ENCODE measurements at regions not wholly inside any gene's neighbourhood (a gene's known extent, or its start where the extent isn't known, plus 50 kb on each side); places are given as distances from the start of the nearest gene placed in this dataset.

DNA sequence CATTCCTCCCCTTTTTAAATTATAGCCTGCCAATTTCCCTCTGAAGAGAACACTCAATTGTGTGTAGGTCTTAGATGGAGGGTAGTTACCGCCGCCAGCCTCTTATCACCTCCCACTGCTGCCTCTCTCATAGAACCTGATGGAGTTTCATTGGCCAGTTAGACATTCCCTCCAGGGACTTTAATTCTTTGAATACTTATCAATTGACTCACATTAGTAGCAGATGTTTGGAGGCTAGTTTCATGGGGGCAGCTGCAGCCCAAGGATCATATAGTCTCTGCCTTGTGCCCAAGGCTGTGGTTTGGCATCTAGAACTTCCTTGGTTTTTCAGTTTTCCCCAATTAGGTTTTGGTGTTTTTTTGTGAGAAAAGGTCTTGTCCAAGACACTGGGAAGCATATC is 318.9 kb upstream of the HTR2A start:
- Histone ChIP-seq H3K4me3 (no peak overlapping the region), H3K9me3 (replicated peaks) (no peaks in the 10 kb centered on the region), H3K27me3 (ENCODE audit: low read depth) (no peaks in the 10 kb centered on the region), H3K36me3 (no peaks in the 10 kb centered on the region), H3K27ac (replicated peaks) (no peak overlapping the region), H3K4me1 (no peaks in the 10 kb centered on the region)
- no peak for DNase-seq
- intact Hi-C loops (cut with micrococcal nuclease): no loop called here
- TF ChIP-seq, protein P1, sequence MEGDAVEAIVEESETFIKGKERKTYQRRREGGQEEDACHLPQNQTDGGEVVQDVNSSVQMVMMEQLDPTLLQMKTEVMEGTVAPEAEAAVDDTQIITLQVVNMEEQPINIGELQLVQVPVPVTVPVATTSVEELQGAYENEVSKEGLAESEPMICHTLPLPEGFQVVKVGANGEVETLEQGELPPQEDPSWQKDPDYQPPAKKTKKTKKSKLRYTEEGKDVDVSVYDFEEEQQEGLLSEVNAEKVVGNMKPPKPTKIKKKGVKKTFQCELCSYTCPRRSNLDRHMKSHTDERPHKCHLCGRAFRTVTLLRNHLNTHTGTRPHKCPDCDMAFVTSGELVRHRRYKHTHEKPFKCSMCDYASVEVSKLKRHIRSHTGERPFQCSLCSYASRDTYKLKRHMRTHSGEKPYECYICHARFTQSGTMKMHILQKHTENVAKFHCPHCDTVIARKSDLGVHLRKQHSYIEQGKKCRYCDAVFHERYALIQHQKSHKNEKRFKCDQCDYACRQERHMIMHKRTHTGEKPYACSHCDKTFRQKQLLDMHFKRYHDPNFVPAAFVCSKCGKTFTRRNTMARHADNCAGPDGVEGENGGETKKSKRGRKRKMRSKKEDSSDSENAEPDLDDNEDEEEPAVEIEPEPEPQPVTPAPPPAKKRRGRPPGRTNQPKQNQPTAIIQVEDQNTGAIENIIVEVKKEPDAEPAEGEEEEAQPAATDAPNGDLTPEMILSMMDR (IDR thresholded peaks at IDR 0.05; ENCODE audit: borderline replicate concordance): no peak

DNA sequence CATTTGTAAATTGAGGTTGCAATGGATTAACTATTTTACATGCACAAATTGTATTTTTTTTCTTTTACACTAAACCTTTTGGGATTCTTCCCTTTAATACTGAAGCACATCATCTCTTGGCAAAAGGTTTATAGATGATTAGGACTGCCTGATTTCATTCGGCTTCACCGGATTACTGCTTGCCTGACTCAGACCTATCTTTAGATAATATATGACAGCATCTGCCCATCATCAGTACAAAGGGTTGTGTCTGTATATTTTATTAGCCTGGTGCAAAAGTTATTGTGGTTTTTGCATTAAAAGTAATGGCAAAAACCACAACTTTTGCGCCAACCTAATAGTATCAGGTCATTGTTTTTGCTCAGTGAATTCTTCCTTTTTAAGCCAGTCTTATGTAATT is 316.2 kb upstream of the HTR2A start:
- intact Hi-C loops (cut with micrococcal nuclease): no loop called here
- no peaks in the 10 kb centered on the region for H3K9me3 ChIP-seq (replicated peaks)
- H3K36me3 ChIP-seq: no peaks in the 10 kb centered on the region
- H3K27ac ChIP-seq (replicated peaks): no peak overlapping the region
- no peaks in the 10 kb centered on the region for H3K27me3 ChIP-seq (ENCODE audit: low read depth)
- TF ChIP-seq, protein P1 (IDR thresholded peaks at IDR 0.05; ENCODE audit: borderline replicate concordance): no peak
- DNase-seq: no peak
- no peaks in the 10 kb centered on the region for H3K4me1 ChIP-seq
- no peak overlapping the region for H3K4me3 ChIP-seq

DNA sequence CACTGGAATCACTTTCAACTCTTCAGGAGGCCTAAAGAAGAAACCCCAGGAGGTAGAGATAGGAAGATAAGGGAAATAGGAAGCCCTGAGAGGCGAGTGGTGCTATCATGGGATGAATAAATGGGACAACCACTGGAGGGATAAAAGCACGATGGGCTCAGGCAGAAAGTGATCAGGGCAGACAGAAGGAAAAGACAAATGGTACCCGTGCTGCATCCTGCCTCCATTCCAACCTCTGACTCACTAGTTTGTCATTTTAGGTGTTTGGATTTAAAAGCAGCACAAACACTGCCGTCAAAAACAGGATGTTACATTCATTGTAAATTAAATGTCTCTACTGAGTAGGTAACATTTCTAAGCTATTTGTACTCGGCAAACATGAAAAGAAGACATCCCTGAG is 314.3 kb upstream of the HTR2A start:
- intact Hi-C loops (cut with micrococcal nuclease): no loop called here
- Histone ChIP-seq H3K4me1 (no peaks in the 10 kb centered on the region), H3K36me3 (no peaks in the 10 kb centered on the region), H3K27ac (replicated peaks) (no peak overlapping the region), H3K27me3 (ENCODE audit: low read depth) (no peaks in the 10 kb centered on the region), H3K4me3 (no peak overlapping the region), H3K9me3 (replicated peaks) (no peaks in the 10 kb centered on the region)
- DNase-seq: no peak
- TF ChIP-seq, protein P1 (IDR thresholded peaks at IDR 0.05; ENCODE audit: borderline replicate concordance): no peak

DNA sequence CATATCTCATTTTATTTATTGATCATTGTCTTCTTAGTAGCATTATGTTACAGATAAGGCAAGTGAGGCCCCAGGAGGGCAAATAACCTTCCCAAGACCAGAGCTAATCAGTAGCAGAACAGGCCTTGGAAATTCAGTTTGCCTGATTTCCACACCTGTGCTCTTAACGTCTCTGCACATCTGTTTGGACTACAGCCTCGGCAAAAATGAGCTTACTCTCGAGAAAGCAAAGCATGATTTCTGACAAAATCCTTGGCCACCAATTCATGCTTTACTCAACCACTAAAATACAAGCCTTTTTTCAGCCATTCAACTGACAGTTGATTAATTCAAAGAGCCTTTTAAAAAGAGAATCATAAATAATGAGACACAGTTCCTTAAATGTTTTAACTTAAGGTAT is 309.3 kb upstream of the HTR2A start:
- TF ChIP-seq, protein P1 (IDR thresholded peaks at IDR 0.05; ENCODE audit: borderline replicate concordance): no peak
- no peak overlapping the region for H3K27ac ChIP-seq (replicated peaks)
- H3K9me3 ChIP-seq (replicated peaks): peaks cover 10% of the 10 kb centered on the region
- intact Hi-C loops (cut with micrococcal nuclease): no loop called here
- H3K27me3 ChIP-seq (ENCODE audit: low read depth): no peaks in the 10 kb centered on the region
- H3K36me3 ChIP-seq: no peaks in the 10 kb centered on the region
- no peak for DNase-seq
- H3K4me1 ChIP-seq: no peaks in the 10 kb centered on the region
- H3K4me3 ChIP-seq: no peak overlapping the region

DNA sequence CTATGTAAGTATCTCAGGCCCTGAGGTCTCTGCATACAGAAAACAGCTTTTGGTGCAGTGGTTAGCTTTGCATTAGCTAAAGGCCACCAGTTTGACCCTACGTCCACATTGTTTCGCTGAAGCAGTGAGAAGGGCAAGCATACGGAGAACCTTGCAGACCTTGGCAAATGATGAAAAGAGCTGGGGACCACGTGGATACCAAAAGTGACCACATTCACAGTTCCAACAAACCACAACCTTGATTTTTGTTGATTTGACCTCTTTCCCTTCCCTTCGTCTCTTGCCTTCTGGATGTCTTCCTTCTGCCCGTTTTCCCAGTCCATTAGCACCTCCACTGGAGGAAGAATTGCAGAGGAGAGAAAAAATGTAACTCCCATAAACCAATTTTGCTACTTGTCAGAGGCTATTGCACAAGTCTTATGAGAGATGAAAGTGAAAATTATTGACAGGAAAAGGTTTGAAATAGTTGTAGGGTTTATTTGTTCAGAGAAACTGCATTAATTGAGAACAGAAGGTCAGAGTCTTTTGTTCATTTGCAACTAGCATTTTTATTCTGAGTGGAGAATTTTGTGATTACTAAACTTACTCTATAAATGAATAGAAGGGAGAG is 293.9 kb upstream of the HTR2A start:
- no peak overlapping the region for H3K27ac ChIP-seq (replicated peaks)
- no peak for DNase-seq
- intact Hi-C loops (cut with micrococcal nuclease): no loop called here
- TF ChIP-seq, protein P1 (IDR thresholded peaks at IDR 0.05; ENCODE audit: borderline replicate concordance): no peak
- no peaks in the 10 kb centered on the region for H3K36me3 ChIP-seq
- H3K9me3 ChIP-seq (replicated peaks): no peaks in the 10 kb centered on the region
- H3K4me1 ChIP-seq: no peaks in the 10 kb centered on the region
- no peak overlapping the region for H3K4me3 ChIP-seq
- H3K27me3 ChIP-seq (ENCODE audit: low read depth): no peaks in the 10 kb centered on the region

Data from left ventricle myocardium inferior (tissue), 1 donor.